ENCODE measurements at regions not wholly inside any gene's neighbourhood (a gene's known extent, or its start where the extent isn't known, plus 50 kb on each side); places are given as distances from the start of the nearest gene placed in this dataset.
"Not testable (repeated sequence)": the region's sequence is repeated elsewhere in the genome, so short reads cannot be mapped to it uniquely, and the experiment has no call there.

DNA sequence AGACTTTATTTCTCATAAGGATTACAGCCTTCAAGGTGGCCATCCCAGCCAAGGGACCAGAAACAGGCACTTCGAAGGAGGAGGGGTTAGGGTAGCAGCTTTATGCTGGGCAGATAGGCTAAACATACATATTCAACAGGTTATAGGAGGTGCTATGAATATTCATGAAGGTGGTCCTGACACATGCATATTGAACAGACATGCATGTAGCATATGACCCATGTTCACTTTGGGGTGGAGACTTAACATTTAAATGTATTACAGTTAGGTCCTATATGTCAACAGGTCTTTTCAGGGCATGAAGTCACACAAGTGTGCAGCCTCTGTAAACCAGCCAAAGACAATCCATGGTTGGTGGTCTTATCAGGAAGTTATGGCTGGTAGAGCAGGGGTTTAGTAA is 133.2 kb downstream of the KCNJ12 start:
- DNase-seq; H3K36me3 Mint-ChIP-seq (ENCODE audit: low read depth); H3K27ac Mint-ChIP-seq; H3K4me3 Mint-ChIP-seq; H3K9me3 Mint-ChIP-seq: not testable (repeated sequence)
- peaks cover 48% of the 10 kb centered on the region for H3K27me3 Mint-ChIP-seq
- peaks cover 19% of the 10 kb centered on the region for H3K4me1 Mint-ChIP-seq (ENCODE audit: low read depth)

DNA sequence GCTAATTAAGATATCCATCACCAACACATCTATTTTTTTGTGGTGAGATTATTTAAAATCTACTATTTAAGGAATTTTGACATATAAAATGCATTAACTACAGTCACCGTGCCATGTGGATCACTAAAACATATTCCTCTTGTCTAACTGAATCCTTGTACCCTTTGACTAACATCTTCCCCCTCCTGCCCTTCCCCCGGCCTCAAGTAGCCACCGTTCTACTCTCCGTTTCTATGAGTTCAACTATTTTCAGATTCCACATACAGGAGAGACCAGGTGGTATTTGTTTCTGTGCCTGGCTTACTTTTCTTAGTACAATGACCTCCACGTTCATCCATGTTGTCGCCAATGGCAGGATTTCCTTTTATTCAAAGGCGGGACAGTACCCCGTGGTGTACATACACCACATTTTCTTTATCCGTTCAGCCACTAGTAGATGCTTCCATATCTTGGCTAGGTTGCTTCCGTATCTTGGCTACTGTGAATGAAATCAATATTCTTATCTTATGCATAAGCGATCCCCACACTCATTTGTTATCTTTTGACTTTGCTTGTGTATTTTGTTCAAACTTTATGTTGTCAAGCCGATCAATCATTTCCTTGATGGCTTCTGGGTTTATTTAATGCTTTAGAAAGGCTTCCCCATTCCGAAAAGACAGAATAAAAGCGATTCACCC is 134.7 kb downstream of the KCNJ12 start:
- H3K27me3 Mint-ChIP-seq, result peaks cover 48% of the 10 kb centered on the region

DNA sequence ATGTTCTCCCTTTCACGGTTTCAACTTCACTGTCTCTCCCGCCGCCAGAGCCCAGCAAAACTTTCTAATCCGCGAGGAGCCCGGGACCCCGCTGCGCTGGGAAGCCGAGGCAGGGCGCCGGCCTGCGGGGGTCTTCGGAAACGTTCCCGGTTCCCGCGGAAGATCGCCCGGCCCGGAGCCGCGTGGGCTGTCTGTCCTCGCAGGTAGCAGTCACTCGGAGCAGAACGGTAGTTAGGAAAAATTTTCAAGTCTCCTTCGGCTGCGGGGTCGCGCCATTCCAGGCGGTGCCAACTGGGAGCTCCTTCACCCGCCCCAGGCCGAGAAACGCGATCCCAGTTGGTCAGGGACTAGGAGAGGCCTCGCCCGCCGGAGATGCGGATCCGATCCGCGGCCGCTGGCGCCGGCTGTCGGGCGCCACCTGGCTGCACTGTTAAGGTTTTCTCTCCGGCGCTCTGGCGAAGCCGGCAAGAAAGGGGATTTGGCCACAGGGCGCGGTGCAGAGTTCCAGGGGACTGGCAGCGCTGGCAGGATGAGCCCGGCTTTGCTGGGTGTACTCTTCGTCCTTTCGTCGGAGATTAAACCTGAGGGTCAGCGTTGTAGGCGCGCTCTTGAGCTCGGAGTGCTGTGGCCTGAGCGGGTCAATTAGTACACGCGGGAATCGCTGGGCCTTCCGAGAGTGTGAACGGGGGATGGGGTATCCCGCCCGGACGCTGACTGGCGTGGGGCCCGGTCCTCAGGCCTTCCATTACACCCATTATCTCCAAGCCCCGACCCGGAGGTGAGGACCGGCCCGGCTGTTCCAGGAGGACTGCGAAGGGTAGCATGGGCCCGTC is 135.4 kb downstream of the KCNJ12 start:
- Mint-ChIP-seq H3K4me1 (ENCODE audit: low read depth) (peaks cover 19% of the 10 kb centered on the region), H3K9me3 (no peaks in the 10 kb centered on the region), H3K27me3 (peaks cover 48% of the 10 kb centered on the region), H3K27ac (no peak overlapping the region), H3K4me3 (peak overlapping the region; percentile 64), H3K36me3 (ENCODE audit: low read depth) (no peaks in the 10 kb centered on the region)
- peak; percentile 82 for DNase-seq

More for the DNA sequence above, 134.7 kb downstream of the KCNJ12 start:
- no peaks in the 10 kb centered on the region for H3K9me3 Mint-ChIP-seq
- DNase-seq, result no peak
- H3K27ac Mint-ChIP-seq, result no peak overlapping the region
- H3K4me3 Mint-ChIP-seq, result peak overlapping the region; percentile 64
- H3K4me1 Mint-ChIP-seq (ENCODE audit: low read depth), result peaks cover 19% of the 10 kb centered on the region
- no peaks in the 10 kb centered on the region for H3K36me3 Mint-ChIP-seq (ENCODE audit: low read depth)

DNA sequence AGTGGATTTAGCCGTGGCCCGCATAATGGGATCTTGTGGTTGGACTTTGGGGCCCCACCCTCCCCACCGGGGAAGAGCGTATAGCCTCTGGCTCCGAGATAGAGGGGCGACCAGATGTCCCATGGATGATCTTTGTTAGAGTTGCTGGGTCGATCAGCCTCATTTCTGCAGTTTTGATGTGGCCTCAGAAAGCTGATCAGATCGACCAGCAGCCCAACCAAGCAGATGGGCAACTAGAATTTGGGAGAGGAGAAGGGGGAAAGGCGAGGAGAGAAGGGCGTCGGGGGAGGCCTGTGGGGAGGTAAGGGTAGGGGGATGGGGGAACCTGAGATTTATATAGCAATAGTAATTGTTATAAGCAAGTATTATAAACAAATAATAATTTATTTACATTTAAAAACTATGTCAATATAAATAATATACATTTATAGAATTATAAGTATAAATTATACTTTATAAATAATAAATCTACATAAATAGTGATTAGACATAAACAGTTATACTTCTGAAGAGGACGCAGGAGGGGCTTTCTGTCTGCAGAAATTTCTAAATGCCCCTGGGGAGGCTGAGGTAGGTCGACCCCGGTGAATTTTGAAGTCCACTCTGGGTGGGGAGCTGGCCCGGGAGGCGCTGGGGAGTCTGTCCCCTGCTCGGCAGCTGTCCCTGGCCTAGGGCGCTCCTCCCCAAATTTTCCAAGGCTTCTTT is 136.3 kb downstream of the KCNJ12 start:
- no peaks in the 10 kb centered on the region for H3K36me3 Mint-ChIP-seq (ENCODE audit: low read depth)
- DNase-seq, result no peak
- no peak overlapping the region for H3K27ac Mint-ChIP-seq
- peak overlapping the region; percentile 23 for H3K4me3 Mint-ChIP-seq
- H3K27me3 Mint-ChIP-seq, result peaks cover 44% of the 10 kb centered on the region
- H3K9me3 Mint-ChIP-seq, result no peaks in the 10 kb centered on the region
- H3K4me1 Mint-ChIP-seq (ENCODE audit: low read depth), result peaks cover 19% of the 10 kb centered on the region

DNA sequence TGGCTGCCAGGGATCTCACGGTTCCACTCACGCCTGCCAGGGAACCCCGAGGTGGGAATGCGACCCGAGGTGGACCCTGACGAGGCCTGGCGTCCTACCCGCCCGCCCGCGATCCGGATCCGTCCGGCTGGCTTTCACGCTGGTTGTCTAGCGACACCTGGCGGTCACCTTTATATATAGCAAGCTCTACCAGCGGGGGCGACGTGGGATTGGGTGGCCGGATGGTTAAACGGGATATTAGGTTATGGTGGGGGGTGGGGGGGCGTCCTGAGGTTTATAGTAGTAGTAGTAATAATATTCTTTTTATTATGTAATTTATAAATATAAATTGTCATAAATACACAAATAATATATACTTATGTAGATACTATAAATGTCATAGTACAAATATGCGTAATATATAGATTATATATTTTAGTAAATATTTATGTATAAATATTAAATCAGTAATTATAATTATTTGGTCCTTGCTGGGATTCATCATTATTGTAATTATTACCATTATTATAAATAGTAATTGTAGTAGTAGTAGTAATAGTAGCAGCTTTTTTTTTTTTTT is 136.9 kb downstream of the KCNJ12 start:
- peaks cover 19% of the 10 kb centered on the region for H3K4me1 Mint-ChIP-seq (ENCODE audit: low read depth)
- no peak overlapping the region for H3K27ac Mint-ChIP-seq
- H3K27me3 Mint-ChIP-seq, result peaks cover 44% of the 10 kb centered on the region
- DNase-seq, result peak; percentile 80
- H3K36me3 Mint-ChIP-seq (ENCODE audit: low read depth), result no peaks in the 10 kb centered on the region
- H3K9me3 Mint-ChIP-seq, result no peaks in the 10 kb centered on the region
- H3K4me3 Mint-ChIP-seq, result peak overlapping the region; percentile 23

DNA sequence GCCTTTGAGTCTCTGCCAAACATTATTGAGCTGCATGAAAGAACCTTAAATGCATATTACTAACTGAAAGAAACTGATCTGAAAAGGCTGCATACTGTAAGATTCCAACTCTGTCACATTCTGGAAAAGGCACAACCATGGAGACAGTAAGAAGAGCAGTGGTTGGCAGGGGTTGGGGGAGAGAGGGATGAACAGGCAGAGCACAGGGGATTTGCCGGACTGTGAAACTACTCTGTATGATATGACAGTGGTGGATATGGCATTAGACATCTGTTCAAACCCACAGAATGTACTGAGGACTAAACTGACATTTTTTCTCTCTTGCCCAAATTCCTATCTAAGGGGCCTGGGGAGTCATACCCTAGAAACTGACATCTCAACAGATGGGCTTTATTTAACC is 138.4 kb downstream of the KCNJ12 start:
- H3K4me1 Mint-ChIP-seq (ENCODE audit: low read depth), result peaks cover 19% of the 10 kb centered on the region
- H3K27me3 Mint-ChIP-seq, result peaks cover 32% of the 10 kb centered on the region
- H3K27ac Mint-ChIP-seq; H3K4me3 Mint-ChIP-seq; DNase-seq; H3K9me3 Mint-ChIP-seq; H3K36me3 Mint-ChIP-seq (ENCODE audit: low read depth): not testable (repeated sequence)

DNA sequence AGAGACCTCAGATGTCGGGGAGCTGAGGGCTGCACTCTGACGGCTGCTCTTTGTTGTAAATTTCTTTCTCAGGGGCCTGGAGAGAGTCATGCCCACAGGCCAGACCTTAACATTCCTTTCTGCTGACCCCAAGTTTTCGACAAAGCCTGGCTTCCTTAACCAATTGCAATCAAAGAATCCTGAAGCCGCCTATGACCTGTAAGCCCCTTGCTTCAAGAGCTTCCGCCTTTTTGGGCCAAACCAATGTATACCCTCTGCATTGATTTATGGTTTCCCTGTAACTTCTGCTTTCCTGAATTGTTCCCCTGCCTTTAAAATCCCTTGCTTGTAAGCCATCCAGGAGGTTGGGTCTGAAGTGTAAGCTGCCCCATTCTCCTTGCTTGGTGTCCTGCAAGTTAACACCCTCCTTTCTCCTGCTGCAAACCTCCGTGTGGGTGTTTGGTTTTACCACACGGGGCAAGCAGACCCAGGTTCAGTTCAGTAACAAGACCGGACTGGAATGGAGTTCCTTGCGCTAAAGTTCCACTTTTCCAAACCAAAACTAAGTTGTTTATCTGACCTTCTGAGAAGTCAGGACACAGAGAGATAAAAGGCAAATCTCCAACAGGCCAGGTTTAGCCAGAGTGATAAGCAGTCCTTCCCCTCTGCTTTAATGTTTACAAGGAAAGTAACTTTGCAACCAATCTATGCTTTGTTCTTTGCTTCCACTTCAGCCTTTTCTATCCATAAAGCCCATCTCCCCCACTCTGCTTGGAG is 141.6 kb downstream of the KCNJ12 start:
- no peaks in the 10 kb centered on the region for H3K36me3 Mint-ChIP-seq (ENCODE audit: low read depth)
- no peak overlapping the region for H3K27ac Mint-ChIP-seq
- DNase-seq, result no peak
- H3K4me3 Mint-ChIP-seq, result no peak overlapping the region
- H3K4me1 Mint-ChIP-seq (ENCODE audit: low read depth), result peaks cover 2% of the 10 kb centered on the region
- peaks cover 16% of the 10 kb centered on the region for H3K27me3 Mint-ChIP-seq
- no peaks in the 10 kb centered on the region for H3K9me3 Mint-ChIP-seq

DNA sequence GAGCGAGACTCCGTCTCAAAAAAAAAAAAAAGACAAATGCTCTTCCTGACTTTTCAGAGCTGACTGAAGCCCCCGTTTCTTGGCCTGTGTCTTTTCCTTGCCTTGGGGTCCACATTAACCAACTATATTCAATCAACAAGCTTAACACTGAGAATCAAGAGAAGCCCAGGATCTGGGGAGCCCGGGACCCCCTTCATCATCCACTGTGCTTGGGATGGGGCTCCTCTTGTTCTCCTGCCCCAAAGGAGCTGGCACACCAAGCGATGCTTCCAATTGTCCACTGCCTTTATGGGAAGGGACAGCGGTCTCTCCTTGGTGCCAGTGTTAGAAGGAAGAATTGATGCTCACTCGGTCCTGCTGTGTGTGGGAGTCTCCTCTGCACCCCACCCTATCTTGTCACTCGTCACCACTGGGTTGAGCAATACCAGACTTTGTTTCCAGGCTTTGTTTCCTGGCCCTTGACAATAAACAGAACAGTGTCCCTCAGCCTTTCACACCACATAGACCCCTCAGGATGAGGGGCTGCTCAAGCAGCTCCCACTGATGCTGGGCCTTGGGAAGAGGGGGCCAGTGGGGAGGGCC is 146.7 kb downstream of the KCNJ12 start:
- Mint-ChIP-seq H3K27ac (no peak overlapping the region), H3K27me3 (peaks cover 15% of the 10 kb centered on the region), H3K4me1 (ENCODE audit: low read depth) (no peaks in the 10 kb centered on the region), H3K36me3 (ENCODE audit: low read depth) (no peaks in the 10 kb centered on the region), H3K4me3 (no peak overlapping the region), H3K9me3 (no peaks in the 10 kb centered on the region)
- DNase-seq, result no peak

DNA sequence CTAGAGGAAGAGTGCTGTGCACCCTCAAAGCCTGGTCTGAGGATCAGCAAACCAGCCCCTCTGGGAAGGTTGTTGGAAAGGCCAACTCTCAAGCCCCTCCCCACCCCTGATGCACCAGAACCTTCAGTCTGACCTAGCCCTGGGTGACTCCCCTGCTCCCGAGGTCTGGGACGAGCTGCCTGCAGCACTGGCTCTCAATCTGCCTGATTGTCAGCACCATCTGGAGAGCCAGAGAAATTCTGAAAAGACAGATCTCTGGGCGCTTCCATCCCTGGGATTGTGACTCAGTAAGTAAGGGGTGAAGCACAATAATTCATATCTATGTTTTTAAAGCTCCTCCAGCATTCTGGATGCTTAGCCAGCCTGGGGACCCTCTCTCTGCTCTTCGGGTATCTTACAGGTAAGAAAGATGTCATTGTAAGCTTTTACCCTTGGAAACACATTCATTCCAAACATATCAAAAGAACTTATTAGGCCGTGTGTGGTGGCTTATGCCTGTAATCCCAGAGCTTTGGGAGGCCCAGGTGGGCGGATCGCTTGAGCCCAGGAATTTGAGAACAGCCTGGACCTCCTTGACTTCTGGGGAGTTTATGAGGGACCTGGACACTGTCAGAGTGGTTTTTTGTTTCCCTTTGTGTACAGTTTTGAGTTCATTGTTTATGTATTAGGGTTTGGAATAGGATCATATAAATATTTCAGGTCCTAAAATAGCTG is 147.5 kb downstream of the KCNJ12 start:
- DNase-seq, result no peak
- Mint-ChIP-seq H3K36me3 (ENCODE audit: low read depth) (no peaks in the 10 kb centered on the region), H3K4me3 (no peak overlapping the region), H3K27ac (no peak overlapping the region), H3K9me3 (no peaks in the 10 kb centered on the region), H3K4me1 (ENCODE audit: low read depth) (no peaks in the 10 kb centered on the region), H3K27me3 (peaks cover 15% of the 10 kb centered on the region)

DNA sequence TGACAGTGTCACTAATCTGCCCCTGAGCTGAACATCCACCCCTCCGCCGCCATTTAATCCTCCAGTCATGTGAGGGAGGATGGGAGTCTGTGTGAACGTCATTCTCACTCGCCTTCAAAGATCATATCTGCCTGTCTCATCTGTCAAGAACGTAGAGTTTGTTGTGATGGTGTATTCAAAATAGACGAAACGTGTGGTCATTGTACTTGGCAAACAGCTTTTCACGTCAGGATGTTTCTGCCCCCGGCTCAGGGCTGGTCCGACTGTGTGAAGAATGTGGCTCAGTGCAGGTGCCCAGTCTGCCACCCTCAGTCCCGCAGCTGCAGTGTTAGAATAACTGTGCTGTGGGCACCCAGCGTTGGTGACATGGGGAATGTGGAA is 148.0 kb downstream of the KCNJ12 start:
- peaks cover 12% of the 10 kb centered on the region for H3K27me3 Mint-ChIP-seq
- no peaks in the 10 kb centered on the region for H3K36me3 Mint-ChIP-seq (ENCODE audit: low read depth)
- DNase-seq, result no peak
- H3K9me3 Mint-ChIP-seq, result no peaks in the 10 kb centered on the region
- H3K4me1 Mint-ChIP-seq (ENCODE audit: low read depth), result no peaks in the 10 kb centered on the region
- H3K4me3 Mint-ChIP-seq, result no peak overlapping the region
- no peak overlapping the region for H3K27ac Mint-ChIP-seq

DNA sequence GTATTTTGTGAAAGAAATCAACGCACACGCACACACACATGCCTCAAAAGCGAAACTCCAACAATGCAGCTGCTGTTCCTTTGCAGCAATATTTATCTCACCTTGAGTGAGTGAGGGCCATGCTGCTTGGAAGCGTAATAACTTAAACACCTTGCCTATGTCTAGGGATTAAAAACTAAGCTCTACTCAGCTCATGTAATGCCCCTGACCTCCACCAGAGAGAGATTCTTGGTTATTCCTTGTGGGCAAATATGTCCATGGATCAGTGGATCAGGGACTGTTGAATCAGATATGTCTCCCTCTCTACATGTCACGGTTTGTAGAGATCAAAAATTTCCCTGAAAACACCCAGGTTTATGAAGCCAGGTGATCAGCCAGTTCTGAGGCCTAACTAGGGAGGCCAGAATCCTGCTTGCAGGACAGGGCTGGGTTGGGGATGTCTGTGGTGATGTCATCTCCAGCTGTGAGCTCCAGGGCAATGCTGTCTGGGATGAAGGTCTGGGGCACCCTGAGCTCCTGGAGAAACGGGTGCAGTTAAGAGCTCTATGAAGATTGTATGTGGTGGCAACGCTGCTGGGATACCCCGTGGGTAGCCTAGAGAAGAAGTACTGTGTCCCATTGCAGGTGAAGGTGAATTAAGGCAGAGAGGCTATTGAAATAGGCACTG is 149.4 kb downstream of the KCNJ12 start:
- H3K27ac Mint-ChIP-seq, result no peak overlapping the region
- H3K36me3 Mint-ChIP-seq (ENCODE audit: low read depth), result no peaks in the 10 kb centered on the region
- H3K4me3 Mint-ChIP-seq, result no peak overlapping the region
- H3K4me1 Mint-ChIP-seq (ENCODE audit: low read depth), result no peaks in the 10 kb centered on the region
- H3K27me3 Mint-ChIP-seq, result peaks cover 12% of the 10 kb centered on the region
- no peaks in the 10 kb centered on the region for H3K9me3 Mint-ChIP-seq
- no peak for DNase-seq

DNA sequence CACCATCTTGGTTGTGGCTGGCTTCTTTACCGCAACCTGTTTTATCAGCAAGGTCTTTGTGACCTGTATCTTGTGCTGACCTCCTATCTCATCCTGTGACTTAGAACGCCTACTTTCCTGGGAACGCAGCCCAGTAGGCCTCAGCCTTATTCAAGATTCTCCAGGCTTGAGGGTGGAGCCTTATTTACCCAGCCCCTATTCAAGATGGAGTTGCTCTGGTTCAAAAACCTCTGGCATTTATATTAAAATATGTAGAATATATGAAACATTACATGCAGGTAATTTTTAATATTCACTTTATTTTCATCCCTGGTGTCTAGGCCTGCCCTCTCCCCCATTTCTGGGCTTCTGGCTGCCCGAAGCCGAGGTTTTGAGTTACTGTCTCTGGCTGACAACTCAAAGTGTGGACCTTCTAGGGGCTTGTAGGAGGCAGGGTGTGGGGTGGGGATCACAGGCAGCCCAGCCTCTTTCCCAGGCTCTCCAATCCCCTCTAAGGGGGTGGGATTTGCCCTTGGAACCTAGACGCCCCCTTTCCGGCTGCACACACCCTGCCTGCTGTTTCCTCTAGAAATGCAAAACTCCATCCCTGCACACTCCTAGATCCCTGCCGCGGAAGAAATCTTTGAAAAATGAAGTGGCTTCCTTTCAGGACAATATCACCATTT is 152.0 kb downstream of the KCNJ12 start:
- Mint-ChIP-seq H3K9me3 (no peaks in the 10 kb centered on the region), H3K4me3 (no peak overlapping the region), H3K36me3 (ENCODE audit: low read depth) (peaks cover 17% of the 10 kb centered on the region), H3K4me1 (ENCODE audit: low read depth) (peaks cover 7% of the 10 kb centered on the region), H3K27ac (no peak overlapping the region), H3K27me3 (no peaks in the 10 kb centered on the region)
- DNase-seq, result no peak

All from activated T-cell treated with anti-CD3 and anti-CD28 coated beads, Interleukin-2, amount 50 U/mL, for 24 hours (primary cell).